Suprapubic skin (tissue), 4 donors: ENCODE measurements at regions not wholly inside any gene's neighbourhood (a gene's known extent, or its start where the extent isn't known, plus 50 kb on each side); places are given as distances from the start of the nearest gene placed in this dataset.

ENCODE experiments used
- CTCF ChIP-seq, 2 donors: fragments of 200-600 bp in 1 of 2; fragments of 450-650 bp in 1 of 2; sonication (generic) in 1 of 2; IDR thresholded peaks; one replicate each; pipeline ENCODE4 v1.5.1; 2016 to 2019; ENCODE audit warnings: antibody characterized with exemption in 2 of 2, mild to moderate bottlenecking in 1 of 2, moderate library complexity in 1 of 2
- EP300 ChIP-seq: sonication (generic); formaldehyde crosslinking; IDR thresholded peaks from one replicate; pipeline ENCODE4 v1.6.1; 2017; ENCODE audit warnings: antibody characterized with exemption
- POLR2A ChIP-seq, 2 donors: fragments of 450-650 bp; IDR thresholded peaks; one replicate each; pipeline ENCODE4 v1.6.1; 2017; ENCODE audit warnings: antibody characterized with exemption in 2 of 2, mild to moderate bottlenecking in 2 of 2, moderate library complexity in 2 of 2
- POLR2AphosphoS5 ChIP-seq, 3 donors: sonication (generic); formaldehyde crosslinking; IDR thresholded peaks; one replicate each; pipeline ENCODE4 v1.6.1; 2017; ENCODE audit warnings: antibody characterized with exemption in 3 of 3

GRCh38 chr13:22497991-22498780, 682.6 kb upstream of the SGCG start:
- no peak for TF ChIP-seq CTCF (IDR thresholded peaks at IDR 0.05)
- TF ChIP-seq POLR2AphosphoS5 (IDR thresholded peaks at IDR 0.05) = no peak
- no peak for TF ChIP-seq POLR2A (IDR thresholded peaks at IDR 0.05)
- no peak for TF ChIP-seq EP300
